ENCODE measurements at regions not wholly inside any gene's neighbourhood (a gene's known extent, or its start where the extent isn't known, plus 50 kb on each side); places are given as distances from the start of the nearest gene placed in this dataset.

DNA sequence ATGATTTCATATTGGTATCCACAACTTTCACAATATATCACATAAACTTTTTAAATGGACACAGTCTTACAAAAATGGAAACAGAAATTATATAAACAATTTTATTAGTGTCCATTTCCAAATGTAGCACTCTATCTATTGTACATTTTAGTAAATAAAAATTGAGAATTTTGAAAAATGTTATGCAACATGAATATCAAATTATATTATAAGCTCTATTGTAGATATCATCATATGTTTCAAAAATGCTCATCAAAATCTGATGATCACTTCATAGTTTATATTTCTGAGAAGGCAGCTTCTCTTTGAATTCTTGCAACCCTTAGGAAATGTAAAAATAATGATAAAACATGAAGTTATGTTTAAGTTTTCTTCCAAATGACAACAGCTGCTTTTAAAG, 1928.6 kb downstream of the PCDH9 start:
- Histone ChIP-seq H2AFZ (no peak overlapping the region), H3K36me3 (ENCODE audit: insufficient read depth) (no peaks in the 10 kb centered on the region), H3K4me1 (ENCODE audit: insufficient read depth) (no peaks in the 10 kb centered on the region), H3K27ac (ENCODE audit: low read depth) (no peak overlapping the region), H3K27me3 (ENCODE audit: insufficient read depth) (no peaks in the 10 kb centered on the region), H3K4me2 (no peak overlapping the region), H4K20me1 (replicated peaks; ENCODE audit: insufficient read depth) (no peaks in the 10 kb centered on the region), H3K9me2 (ENCODE audit: insufficient read depth) (no peaks in the 10 kb centered on the region), H3F3A (replicated peaks; ENCODE audit: low read depth) (no peaks in the 10 kb centered on the region), H3K4me3 (no peak overlapping the region), H3K79me2 (replicated peaks; ENCODE audit: insufficient read depth) (no peaks in the 10 kb centered on the region)
- DNase-seq (ENCODE audit: low spot score): no peak
- Mint-ChIP-seq H3K36me3 (ENCODE audit: low read depth) (no peaks in the 10 kb centered on the region), H3K4me3 (no peak overlapping the region), H3K27me3 (ENCODE audit: insufficient read depth, low read depth, poor library complexity) (no peaks in the 10 kb centered on the region), H3K27ac (no peak overlapping the region), H3K4me1 (no peaks in the 10 kb centered on the region), H3K9me3 (no peaks in the 10 kb centered on the region)
- TF ChIP-seq, protein P1, sequence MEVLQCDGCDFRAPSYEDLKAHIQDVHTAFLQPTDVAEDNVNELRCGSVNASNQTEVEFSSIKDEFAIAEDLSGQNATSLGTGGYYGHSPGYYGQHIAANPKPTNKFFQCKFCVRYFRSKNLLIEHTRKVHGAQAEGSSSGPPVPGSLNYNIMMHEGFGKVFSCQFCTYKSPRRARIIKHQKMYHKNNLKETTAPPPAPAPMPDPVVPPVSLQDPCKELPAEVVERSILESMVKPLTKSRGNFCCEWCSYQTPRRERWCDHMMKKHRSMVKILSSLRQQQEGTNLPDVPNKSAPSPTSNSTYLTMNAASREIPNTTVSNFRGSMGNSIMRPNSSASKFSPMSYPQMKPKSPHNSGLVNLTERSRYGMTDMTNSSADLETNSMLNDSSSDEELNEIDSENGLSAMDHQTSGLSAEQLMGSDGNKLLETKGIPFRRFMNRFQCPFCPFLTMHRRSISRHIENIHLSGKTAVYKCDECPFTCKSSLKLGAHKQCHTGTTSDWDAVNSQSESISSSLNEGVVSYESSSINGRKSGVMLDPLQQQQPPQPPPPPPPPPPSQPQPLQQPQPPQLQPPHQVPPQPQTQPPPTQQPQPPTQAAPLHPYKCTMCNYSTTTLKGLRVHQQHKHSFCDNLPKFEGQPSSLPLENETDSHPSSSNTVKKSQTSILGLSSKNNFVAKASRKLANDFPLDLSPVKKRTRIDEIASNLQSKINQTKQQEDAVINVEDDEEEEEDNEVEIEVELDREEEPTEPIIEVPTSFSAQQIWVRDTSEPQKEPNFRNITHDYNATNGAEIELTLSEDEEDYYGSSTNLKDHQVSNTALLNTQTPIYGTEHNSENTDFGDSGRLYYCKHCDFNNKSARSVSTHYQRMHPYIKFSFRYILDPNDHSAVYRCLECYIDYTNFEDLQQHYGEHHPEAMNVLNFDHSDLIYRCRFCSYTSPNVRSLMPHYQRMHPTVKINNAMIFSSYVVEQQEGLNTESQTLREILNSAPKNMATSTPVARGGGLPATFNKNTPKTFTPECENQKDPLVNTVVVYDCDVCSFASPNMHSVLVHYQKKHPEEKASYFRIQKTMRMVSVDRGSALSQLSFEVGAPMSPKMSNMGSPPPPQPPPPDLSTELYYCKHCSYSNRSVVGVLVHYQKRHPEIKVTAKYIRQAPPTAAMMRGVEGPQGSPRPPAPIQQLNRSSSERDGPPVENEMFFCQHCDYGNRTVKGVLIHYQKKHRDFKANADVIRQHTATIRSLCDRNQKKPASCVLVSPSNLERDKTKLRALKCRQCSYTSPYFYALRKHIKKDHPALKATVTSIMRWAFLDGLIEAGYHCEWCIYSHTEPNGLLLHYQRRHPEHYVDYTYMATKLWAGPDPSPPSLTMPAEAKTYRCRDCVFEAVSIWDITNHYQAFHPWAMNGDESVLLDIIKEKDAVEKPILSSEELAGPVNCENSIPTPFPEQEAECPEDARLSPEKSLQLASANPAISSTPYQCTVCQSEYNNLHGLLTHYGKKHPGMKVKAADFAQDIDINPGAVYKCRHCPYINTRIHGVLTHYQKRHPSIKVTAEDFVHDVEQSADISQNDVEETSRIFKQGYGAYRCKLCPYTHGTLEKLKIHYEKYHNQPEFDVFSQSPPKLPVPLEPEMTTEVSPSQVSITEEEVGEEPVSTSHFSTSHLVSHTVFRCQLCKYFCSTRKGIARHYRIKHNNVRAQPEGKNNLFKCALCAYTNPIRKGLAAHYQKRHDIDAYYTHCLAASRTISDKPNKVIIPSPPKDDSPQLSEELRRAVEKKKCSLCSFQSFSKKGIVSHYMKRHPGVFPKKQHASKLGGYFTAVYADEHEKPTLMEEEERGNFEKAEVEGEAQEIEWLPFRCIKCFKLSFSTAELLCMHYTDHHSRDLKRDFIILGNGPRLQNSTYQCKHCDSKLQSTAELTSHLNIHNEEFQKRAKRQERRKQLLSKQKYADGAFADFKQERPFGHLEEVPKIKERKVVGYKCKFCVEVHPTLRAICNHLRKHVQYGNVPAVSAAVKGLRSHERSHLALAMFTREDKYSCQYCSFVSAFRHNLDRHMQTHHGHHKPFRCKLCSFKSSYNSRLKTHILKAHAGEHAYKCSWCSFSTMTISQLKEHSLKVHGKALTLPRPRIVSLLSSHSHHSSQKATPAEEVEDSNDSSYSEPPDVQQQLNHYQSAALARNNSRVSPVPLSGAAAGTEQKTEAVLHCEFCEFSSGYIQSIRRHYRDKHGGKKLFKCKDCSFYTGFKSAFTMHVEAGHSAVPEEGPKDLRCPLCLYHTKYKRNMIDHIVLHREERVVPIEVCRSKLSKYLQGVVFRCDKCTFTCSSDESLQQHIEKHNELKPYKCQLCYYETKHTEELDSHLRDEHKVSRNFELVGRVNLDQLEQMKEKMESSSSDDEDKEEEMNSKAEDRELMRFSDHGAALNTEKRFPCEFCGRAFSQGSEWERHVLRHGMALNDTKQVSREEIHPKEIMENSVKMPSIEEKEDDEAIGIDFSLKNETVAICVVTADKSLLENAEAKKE (CRISPR knock-in tag; IDR thresholded peaks at IDR 0.05): no peak
- TF ChIP-seq, protein P2, sequence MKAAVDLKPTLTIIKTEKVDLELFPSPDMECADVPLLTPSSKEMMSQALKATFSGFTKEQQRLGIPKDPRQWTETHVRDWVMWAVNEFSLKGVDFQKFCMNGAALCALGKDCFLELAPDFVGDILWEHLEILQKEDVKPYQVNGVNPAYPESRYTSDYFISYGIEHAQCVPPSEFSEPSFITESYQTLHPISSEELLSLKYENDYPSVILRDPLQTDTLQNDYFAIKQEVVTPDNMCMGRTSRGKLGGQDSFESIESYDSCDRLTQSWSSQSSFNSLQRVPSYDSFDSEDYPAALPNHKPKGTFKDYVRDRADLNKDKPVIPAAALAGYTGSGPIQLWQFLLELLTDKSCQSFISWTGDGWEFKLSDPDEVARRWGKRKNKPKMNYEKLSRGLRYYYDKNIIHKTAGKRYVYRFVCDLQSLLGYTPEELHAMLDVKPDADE (IDR thresholded peaks at IDR 0.05): no peak
- TF ChIP-seq JUNB (IDR thresholded peaks at IDR 0.05; ENCODE audit: unreplicated experiment) (no peak), EZH2 (IDR thresholded peaks at IDR 0.05; ENCODE audit: low read depth, unreplicated experiment) (no peak), NANOG (IDR thresholded peaks at IDR 0.05; ENCODE audit: borderline replicate concordance) (no peak), STAT1 (IDR thresholded peaks at IDR 0.05; ENCODE audit: unreplicated experiment) (no peak), EZH2phosphoT487 (IDR thresholded peaks at IDR 0.05; ENCODE audit: unreplicated experiment) (no peak), POLR2AphosphoS5 (IDR thresholded peaks at IDR 0.05; ENCODE audit: low read depth) (no peak), ZNF114 (CRISPR knock-in tag; IDR thresholded peaks at IDR 0.05) (no peak)
- TF ChIP-seq, protein P3, sequence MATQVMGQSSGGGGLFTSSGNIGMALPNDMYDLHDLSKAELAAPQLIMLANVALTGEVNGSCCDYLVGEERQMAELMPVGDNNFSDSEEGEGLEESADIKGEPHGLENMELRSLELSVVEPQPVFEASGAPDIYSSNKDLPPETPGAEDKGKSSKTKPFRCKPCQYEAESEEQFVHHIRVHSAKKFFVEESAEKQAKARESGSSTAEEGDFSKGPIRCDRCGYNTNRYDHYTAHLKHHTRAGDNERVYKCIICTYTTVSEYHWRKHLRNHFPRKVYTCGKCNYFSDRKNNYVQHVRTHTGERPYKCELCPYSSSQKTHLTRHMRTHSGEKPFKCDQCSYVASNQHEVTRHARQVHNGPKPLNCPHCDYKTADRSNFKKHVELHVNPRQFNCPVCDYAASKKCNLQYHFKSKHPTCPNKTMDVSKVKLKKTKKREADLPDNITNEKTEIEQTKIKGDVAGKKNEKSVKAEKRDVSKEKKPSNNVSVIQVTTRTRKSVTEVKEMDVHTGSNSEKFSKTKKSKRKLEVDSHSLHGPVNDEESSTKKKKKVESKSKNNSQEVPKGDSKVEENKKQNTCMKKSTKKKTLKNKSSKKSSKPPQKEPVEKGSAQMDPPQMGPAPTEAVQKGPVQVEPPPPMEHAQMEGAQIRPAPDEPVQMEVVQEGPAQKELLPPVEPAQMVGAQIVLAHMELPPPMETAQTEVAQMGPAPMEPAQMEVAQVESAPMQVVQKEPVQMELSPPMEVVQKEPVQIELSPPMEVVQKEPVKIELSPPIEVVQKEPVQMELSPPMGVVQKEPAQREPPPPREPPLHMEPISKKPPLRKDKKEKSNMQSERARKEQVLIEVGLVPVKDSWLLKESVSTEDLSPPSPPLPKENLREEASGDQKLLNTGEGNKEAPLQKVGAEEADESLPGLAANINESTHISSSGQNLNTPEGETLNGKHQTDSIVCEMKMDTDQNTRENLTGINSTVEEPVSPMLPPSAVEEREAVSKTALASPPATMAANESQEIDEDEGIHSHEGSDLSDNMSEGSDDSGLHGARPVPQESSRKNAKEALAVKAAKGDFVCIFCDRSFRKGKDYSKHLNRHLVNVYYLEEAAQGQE (IDR thresholded peaks at IDR 0.05; ENCODE audit: unreplicated experiment): no peak
- TF ChIP-seq, protein P4, sequence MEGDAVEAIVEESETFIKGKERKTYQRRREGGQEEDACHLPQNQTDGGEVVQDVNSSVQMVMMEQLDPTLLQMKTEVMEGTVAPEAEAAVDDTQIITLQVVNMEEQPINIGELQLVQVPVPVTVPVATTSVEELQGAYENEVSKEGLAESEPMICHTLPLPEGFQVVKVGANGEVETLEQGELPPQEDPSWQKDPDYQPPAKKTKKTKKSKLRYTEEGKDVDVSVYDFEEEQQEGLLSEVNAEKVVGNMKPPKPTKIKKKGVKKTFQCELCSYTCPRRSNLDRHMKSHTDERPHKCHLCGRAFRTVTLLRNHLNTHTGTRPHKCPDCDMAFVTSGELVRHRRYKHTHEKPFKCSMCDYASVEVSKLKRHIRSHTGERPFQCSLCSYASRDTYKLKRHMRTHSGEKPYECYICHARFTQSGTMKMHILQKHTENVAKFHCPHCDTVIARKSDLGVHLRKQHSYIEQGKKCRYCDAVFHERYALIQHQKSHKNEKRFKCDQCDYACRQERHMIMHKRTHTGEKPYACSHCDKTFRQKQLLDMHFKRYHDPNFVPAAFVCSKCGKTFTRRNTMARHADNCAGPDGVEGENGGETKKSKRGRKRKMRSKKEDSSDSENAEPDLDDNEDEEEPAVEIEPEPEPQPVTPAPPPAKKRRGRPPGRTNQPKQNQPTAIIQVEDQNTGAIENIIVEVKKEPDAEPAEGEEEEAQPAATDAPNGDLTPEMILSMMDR (conservative IDR thresholded peaks at IDR 0.05; ENCODE audit: low read depth in 2 of 2): no peak
- no peak for ATAC-seq

All from GM23338 (cell line).